HFF-Myc (cell line): ENCODE measurements at regions not wholly inside any gene's neighbourhood (a gene's known extent, or its start where the extent isn't known, plus 50 kb on each side); places are given as distances from the start of the nearest gene placed in this dataset.

Experiments used
- DNase-seq: peaks from one replicate; pipeline ENCODE4 v3.0.0-alpha.2; 2011; ENCODE audit warnings: low read depth; ENCODE audit errors: extremely low read depth
- H3K4me3 ChIP-seq: replicated peaks from 2 replicates; pipeline ENCODE4 v1.5.1; 2011; ENCODE audit warnings: low read depth, mild to moderate bottlenecking, control low read depth, low read length
- CTCF ChIP-seq: IDR thresholded peaks from 2 replicates; pipeline ENCODE4 v1.5.1; 2012; ENCODE audit warnings: mild to moderate bottlenecking, low read depth, low read length, control low read depth; ENCODE audit errors: missing control alignments

- no peak for DNase-seq
- no peak overlapping the region for H3K4me3 ChIP-seq
- no peak for TF ChIP-seq CTCF
Observed at GRCh38 chr7:124489925-124490324, 275.7 kb downstream of the GPR37 start.

- DNase-seq, result no peak
- H3K4me3 ChIP-seq, result no peak overlapping the region
- no peak for TF ChIP-seq CTCF
Observed at GRCh38 chr7:124489082-124489819, 276.3 kb downstream of the GPR37 start.

GRCh38 chr7:124482229-124482628, 283.4 kb downstream of the GPR37 start:
- no peak for DNase-seq
- TF ChIP-seq CTCF, result no peak
- no peak overlapping the region for H3K4me3 ChIP-seq

- no peak for TF ChIP-seq CTCF
- DNase-seq, result no peak
- no peak overlapping the region for H3K4me3 ChIP-seq
Observed at GRCh38 chr7:124480821-124481290, 284.7 kb downstream of the GPR37 start.

- H3K4me3 ChIP-seq, result no peak overlapping the region
- no peak for DNase-seq
- no peak for TF ChIP-seq CTCF
Observed at GRCh38 chr7:124480036-124480820, 285.4 kb downstream of the GPR37 start.

- H3K4me3 ChIP-seq, result no peak overlapping the region
- DNase-seq, result no peak
- no peak for TF ChIP-seq CTCF
Observed at GRCh38 chr7:124462249-124462648, 303.3 kb downstream of the GPR37 start.
